ENCODE measurements at regions not wholly inside any gene's neighbourhood (a gene's known extent, or its start where the extent isn't known, plus 50 kb on each side); places are given as distances from the start of the nearest gene placed in this dataset.
"Not testable (repeated sequence)": the region's sequence is repeated elsewhere in the genome, so short reads cannot be mapped to it uniquely, and the experiment has no call there.

DNA sequence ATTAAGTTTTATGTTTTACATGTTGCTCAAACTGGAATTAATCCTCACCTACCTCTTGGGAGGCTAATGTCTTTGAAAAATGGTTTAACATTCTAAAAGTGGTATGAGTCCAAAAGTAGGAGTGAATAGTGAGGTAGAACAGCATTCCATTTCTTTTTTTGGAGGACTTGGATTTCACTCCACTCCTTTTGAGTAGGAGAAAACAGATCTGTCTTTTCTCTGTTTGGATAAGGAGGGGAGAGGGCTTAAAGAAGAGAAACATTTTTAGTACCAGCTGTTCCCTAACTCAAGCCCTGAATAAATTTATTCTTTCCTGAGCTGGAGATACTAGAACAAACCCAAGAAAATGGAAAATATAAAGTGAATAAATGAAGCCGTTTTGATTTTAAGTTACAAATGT lies 687.9 kb downstream of the MECOM start:
- no peak for DNase-seq

DNA sequence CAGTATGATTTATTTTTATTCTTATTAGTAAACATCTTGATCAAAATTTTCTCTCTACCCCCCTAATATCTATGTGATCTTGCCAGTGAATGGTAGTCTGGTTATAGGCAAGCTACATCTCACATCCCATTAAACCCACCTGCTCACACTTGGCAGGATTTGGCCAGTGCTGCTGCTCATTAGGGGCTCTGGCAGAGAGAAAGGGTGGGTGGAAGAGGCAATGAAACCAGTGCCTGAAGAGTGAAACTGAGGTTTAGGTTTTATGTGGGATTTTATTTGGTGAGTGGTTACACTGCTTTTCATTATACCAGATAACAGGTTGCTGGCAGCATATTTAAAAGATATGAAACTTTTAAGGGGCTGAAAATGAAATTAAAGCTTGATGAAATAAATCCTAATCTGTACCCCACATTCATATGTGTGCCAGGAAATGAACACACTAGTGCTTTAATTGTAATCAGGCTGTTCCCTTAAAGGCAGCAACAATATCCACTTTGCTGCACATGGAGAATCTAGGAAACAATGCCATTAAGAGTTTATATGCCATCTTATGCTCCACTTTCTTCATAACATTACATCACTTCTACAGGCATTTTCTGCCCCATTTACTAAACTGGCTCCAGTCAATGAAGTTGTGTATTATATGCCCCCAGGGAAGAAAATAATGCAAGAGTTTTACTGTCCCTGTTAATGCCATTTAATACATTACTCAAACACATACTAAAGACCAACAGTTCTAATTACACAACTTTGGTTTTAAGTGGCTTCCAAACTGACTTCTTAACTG lies 688.7 kb downstream of the MECOM start:
- DNase-seq: no peak

DNA sequence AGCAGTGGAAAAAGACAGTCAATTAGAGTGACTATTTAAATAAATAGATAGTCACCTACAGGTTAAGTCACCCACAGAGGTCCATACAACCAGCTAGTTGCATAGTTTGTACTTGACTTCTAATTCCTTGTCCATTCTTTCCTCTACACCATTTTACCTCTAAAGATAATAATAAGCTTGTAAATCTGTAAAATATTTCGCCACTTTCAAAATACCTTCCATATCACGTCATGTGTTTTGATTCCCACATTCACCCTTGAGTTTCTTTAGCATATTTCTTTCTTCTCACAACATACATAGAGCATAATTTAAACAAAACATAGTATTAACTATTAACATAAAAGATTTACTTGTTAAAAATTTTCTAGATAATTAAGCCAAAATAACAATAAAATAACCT lies 689.6 kb downstream of the MECOM start:
- DNase-seq: no peak

DNA sequence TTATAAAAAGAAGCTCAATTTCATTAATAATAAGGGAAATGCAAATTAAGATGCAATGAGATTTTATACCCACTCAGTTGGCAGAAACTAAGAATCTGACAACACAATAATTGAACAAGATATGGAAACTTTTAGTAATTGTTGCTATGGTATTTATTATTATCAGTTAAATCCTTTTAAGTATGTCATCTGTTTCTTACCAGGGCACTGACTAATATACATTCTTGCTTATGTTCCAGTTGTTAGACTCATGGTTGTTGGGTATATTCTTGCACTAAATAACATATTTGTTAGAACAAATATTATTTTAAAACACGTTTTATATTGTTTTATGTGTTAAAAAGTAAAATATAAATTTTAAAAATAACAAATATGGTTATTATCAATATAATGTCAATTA lies 690.3 kb downstream of the MECOM start:
- no peak for DNase-seq

DNA sequence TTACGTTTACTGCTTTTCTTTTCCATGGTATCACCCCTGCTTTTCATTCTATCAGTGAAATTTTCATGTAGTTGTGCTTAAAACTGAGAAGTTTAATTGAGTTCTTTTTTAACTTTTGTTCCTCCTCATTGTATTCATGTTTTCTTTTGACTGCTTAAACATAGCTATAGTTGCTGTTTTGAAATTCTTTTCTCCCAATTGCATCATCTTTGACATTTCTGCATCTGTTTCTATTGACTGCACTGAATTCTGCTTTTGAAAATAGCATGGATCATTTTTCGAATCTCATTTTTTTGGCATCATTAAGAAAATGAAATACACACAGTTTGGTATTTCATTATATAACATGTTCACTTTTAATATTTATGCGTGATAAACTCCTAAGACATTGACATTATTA lies 694.9 kb downstream of the MECOM start:
- DNase-seq: no peak

DNA sequence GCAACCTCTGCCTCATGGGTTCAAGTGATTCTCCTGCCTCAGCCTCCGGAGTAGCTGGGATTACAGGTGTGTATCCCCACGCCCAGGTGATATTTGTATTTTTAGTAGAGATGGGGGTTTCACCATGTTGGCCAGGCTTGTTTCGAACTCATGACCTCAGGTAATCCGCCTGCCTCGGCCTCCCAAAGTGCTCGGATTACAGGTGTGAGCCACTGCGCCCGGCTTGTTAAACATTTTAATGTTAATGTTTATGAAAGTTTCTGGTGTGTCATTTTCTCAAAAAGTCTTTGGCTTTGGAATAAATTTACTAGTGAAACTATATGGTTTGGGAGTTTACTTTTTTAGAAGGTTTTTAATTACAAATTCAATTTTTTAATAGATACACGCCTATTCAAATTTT lies 698.8 kb downstream of the MECOM start:
- no peak for DNase-seq

DNA sequence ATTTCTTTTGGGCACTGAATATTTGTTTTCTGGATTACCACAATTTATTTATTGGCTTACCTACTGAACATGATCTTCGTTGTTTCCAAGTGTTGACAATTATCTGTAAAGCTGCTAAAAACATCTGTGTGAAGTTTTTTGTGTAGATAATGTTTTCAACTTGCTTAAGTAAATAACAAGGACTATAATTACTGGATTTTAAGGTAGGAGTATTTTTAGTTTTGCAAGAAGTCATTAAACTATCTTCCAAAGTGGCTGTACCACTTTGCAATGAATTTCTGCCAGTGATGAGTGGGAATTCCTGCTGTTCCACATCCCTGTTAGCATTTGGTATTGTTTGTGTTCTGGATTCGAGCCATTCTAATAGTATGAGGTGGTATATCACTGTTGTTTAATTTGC lies 702.2 kb downstream of the MECOM start:
- DNase-seq: no peak

DNA sequence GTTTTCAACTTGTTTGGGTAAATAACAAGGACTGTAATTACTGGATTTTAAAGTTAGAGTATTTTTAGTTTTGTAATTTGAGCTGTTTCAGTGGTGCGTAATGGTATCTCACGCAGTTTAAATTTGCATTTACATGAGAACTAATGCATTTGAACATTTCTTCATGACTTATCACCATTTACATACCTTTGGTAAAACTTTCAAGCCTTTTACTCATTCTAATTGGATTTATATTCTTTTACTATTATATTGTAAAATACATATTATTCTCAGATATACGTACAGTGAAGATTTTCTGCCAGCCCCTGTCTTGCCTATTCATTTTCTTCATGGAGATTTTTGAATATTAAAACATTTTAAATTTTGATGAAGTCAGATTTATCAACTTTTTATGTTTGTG lies 703.8 kb downstream of the MECOM start:
- no peak for DNase-seq

DNA sequence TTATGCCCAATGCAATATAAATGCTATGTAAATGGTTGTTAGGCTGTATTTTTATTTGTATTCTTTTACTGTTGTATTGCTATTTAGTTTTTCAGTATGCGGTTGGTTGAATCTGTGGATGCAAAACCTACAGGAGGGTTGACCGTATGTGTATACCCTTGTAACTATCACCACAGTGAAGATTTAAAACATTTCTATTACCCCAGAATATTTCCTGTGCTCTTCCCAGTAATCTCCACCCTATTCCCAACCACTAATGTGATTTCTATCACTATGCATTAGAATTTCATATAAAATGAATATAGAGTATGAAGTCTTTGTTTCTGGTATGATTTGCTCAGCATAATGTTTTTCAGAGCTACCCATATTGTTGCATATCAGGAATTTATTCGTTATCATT lies 705.0 kb downstream of the MECOM start:
- no peak for DNase-seq

DNA sequence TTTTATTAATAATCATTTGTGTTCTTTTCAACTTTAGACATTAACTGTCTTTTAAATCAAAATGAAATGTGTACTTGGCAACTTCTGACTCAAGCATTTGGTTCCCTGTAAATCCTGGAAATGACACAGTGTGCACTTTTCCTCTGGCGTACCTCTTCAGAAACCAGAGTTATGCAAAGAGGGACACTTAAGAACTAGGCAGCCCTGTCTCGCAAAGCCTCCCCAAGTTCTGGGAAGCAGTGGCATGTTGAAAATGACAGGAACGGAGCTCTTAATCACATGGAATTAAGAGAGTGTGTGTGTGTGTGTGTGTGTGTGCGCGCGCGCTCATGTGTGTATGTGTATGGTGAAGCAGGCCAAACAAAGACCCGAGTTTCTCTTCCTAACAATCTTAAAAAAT lies 707.4 kb downstream of the MECOM start:
- DNase-seq: no peak

DNA sequence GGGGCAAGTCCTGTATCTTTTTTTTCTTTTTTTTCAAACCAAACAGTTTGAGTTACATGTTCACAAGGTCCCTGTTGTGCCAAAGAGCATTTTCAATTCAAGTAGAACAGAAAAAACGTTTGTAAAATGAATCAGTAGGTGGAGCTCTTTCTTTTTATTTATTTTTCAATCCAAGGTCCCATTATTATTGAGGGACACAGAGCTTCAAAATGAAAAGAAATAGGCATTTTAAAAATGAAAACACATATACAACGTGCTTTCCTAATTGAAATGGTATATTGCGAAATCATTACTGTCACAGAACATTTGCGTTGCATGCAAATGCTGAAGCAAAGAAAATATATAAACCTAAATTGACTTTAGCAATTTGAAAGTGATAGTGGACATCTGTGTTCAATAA lies 711.0 kb downstream of the MECOM start:
- DNase-seq: no peak

DNA sequence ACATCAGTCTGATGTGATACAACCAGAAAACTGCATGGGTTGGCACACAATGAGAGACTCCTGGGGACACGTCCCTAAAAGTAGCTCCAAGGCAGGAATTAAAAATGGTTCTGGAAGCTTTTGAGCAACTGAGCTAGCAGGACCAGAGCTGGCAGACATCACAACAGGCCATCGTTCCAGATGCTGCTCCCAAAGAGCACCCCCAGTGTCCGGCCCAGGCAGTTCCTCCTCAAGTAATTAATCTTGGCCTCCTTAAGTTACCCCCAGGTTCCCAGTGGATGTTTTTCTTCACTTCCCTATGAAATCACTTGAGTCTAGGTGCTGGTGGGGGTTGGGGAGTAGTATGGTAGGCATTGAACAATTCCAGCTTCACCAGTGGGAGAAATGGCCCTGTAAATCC lies 711.6 kb downstream of the MECOM start:
- no peak for DNase-seq

DNA sequence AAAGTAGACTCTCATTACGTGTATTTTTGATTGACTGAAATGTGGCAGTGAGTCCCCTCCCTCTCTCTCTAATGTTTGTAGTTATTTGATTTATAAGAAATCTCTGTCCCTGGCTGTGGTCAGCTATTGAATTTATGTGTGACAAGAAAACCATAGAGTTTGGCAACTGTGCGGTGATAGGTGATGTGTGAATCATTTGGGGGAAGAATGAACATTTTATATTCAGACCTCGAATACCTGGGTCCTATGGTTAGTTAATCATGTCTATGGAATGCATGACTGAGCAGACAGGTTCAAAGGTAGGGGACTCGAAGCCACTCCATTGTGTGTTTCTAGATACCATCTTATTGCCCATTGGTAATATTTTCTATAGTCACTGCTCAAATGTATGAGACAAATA lies 712.1 kb downstream of the MECOM start:
- DNase-seq: no peak

DNA sequence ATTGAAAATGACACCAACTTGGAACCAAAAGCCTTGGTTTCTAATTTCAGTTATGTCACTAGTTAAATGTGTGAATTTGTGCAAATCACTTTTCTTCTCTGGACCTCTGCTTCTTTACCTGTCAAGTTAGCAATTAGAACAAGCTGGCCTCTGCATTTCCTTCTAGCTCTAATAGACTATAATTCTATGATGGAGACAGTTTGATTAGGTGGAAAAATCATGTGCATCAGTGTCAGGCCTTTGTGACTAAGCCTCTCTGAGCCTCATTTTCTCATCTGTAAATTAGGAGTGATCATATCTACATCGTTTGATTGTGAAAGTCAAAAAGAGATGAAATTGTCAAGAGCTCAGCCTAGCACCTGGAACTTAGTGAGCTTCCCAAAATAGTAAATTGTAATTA lies 712.9 kb downstream of the MECOM start:
- no peak for DNase-seq

DNA sequence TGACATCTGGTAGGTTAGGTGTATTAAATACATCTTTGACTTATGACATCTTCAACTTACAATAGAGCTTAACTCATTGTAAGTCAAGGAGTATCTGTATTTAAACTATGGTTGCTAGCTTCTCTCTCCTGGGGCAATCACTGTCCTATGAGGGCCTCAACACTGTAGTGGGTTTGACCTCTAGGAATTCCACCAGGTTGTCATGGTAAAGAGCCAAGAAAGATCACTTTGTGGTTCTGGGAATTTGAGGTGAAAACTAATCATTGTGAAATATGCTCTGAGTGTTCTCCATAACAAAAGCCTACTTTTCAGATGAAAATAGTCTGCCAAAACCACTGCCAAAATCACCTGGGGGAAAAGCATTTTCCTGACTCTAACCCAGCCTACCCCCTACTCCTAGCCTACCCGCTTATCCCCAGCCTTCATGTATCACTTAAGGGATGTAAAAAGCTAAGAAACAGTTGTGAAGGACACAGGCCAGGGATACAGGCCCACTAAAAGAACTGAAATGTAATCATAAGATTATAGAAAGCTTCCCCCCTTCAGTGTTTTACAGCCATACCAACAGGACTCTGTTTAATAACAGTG lies 723.8 kb downstream of the MECOM start:
- no peak for DNase-seq

DNA sequence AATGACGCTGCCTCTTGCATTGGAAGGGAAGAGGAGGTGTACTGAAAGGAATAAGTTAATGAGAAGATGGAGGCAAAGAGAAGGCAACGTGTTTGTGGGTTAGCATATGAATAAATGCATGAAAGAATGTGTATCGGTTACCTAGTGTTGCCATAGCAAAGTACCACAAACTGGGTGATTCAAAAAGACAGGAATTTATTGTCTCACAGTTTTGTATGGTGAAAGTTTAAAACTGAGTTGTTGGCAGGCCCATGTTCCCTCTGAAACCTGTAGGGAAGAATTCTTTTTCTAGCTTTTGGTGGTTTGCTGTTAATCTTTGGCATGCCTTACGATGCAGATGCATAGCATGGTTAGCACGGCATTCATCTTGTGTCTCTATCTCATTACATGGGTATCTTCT lies 729.9 kb downstream of the MECOM start:
- peak; percentile 12 for DNase-seq

DNA sequence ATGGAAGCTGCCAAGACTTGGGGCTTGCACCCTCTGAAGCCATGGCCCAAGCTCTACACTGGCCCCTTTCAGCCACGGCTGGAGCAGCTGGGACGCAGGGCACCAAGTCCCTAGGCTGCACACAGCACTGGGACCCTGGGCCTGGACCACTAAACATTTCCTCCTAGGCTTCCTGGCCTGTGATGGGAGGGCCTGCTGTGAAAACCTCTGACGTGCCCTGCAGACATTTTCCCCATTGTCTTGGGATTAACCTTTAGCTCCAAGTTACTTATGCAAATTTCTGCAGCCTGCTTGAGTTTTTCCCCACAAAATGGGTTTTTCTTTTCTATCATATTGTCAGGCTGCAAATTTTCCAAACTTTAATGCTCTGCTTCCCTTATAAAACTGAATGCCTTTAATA lies 733.5 kb downstream of the MECOM start:
- not testable (repeated sequence) for DNase-seq

DNA sequence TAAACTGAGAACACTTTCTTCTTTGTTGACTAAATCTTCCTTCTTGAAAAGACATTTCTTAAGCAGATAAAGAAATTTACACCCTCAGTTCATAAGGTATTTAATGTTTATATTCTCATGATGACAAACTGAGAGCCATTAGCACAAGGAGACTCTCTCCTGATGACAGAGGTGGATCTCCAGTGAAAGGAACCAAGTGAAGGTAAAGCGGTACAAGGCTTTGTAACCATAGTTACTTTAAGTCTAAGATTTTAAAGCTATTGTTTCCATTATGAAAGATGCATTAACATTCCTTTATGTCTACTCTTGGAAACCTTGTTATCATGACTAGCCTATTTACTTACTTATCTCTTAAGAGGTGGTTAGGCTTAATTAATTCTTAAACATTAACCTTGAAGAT lies 737.1 kb downstream of the MECOM start:
- no peak for DNase-seq

DNA sequence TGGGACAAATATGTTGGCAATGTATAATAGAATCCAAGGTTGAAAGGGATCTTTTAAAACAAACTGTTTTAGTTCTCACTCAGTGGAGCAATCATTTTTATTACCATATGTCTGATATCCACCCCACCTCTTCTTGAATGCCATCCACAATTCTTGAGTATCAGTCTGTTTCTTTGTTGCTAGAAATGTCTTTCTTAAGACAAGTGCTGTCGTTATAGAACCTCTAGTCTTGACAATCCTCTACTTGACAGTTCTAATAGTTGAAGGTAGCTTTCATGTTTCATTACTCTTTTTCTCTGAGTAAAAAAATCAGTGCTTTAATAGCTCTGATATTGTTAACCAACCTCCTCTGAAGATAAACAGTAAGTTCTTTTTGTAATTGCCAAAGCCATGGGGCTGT lies 737.9 kb downstream of the MECOM start:
- DNase-seq: no peak

DNA sequence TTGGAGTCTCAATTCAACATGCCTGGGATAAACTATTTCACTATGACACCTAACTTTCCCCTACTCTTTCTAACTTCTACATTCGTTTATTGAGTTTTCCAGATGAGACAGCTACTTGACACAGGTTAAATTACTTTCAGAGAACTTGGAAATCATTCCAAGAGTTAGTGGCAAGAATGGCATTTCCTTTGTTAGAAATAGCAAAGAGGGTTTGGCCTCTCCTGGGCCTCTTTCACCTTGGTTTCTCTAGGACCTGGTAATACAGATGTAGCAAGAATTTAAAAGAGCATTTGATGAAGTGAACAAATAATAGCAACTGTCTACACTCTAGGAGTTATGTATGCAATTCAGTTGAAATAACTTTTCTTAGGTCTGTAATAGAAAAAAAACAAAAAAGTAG lies 748.9 kb downstream of the MECOM start:
- peak; percentile 32 for DNase-seq

DNA sequence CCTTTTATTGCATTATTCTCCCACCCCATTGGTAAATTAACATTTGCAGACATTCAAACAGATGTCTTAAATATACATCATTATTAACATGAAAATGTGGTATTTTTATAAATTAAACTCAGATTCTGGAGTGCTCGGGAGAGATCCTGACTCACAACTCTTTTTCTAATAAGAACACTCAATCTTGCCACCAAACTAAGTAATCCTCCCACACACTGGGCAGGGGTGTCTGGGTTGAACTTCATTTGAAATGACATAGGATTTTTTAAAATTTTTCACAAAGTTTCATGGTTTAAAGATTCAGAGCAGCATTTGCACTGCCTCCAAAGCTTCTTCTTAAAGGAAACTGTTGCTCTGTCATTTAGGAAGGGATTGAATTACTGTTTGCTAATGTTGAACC lies 754.3 kb downstream of the MECOM start:
- no peak for DNase-seq

DNA sequence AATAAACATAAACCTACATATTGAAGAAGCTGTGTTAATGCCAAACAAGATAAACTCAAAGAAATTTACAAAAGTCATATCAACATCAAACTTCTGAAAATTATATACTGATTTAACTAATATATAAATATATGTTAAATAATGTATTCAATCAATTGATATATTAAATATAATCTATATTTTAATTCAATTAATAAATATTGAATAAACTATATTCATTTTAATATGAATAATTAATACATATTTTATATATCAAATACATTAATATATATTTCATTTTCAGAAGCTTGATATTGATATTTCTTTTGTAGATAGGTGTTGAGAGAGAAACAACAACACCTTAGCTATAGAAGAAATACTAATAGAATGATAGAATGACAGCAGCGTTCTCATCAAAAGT lies 768.1 kb downstream of the MECOM start:
- no peak for DNase-seq

DNA sequence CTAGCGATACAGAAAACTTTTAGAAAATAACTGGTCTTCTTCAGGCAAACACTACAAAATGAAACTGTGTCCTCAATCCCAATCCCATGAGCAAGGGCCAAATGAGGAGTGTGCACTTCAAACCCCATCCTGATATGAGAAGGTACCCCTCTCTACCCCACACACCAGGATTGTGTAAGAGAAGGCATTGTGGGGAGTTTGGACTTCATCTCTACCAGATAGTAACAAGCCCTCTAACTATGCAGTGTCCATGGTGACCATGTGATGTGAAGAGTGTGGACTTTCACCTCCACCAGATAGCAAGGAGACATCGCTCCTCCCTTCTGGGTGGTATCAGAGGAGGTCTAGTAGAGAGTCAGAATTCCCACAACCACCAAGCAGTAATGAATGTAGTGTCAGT lies 769.3 kb downstream of the MECOM start:
- DNase-seq: no peak

DNA sequence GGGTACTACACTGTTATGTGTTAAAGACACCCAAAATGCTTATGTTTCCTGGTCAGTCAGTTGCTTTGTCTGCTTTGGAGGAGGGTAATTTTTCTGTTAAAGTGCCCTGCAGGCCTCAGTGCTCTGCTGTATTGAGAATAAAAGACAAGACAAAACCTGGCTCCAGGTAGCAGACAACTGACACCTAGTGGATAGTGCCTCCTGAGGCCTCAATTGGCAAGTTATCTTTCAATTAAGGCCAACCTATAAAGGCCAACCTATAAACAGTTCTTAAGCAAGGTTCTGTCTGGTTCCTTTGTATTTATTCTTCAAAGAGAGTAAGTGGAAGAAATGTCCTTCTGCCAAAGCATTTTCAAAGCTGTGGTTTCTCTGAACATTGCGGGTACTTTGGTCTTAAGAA lies 773.8 kb downstream of the MECOM start:
- no peak for DNase-seq

DNA sequence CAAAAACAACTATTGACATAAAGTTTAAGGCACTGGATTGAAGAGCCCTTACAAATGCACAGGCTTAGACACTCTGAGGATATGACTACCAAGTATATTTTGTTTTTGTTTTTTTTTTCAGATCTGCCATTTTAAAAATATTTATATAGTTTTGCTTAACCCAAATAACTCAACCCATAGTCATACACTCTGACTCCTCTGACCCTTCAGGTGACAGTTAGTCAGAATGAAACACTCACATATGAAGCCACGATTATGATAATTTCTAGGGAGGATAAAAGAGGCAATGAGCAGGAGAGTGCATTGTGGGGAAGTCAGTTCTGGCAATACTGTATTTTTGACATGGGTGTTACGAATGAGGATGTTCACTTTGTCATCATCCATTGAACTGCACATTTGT lies 774.7 kb downstream of the MECOM start:
- no peak for DNase-seq
